GM19240 (cell line): ENCODE measurements at regions not wholly inside any gene's neighbourhood (a gene's known extent, or its start where the extent isn't known, plus 50 kb on each side); places are given as distances from the start of the nearest gene placed in this dataset.

Source experiments
- DNase-seq: peaks from one replicate; pipeline ENCODE4 v3.0.0; 2011; ENCODE audit warnings: low spot score; ENCODE audit not compliant: insufficient read length

GRCh38 chr1:14517841-14518180 is 80.7 kb upstream of the KAZN start:
- DNase-seq = no peak

GRCh38 chr1:14519976-14520375 is 78.5 kb upstream of the KAZN start:
- no peak for DNase-seq

GRCh38 chr1:14520514-14521163 is 77.8 kb upstream of the KAZN start:
- no peak for DNase-seq

GRCh38 chr1:14521622-14522021 is 76.9 kb upstream of the KAZN start:
- no peak for DNase-seq

GRCh38 chr1:14522077-14522925 is 76.2 kb upstream of the KAZN start:
- no peak for DNase-seq

GRCh38 chr1:14522926-14523241 is 75.6 kb upstream of the KAZN start:
- DNase-seq = no peak

- DNase-seq = no peak
These were observed 73.5 kb upstream of the KAZN start for GRCh38 chr1:14524826-14525636.

- DNase-seq = no peak
These were observed 69.0 kb upstream of the KAZN start for GRCh38 chr1:14529475-14529874.

GRCh38 chr1:14531519-14531918 is 67.0 kb upstream of the KAZN start:
- DNase-seq = no peak

- DNase-seq = no peak
These were observed 62.7 kb upstream of the KAZN start for GRCh38 chr1:14535619-14536355.

GRCh38 chr1:14538335-14538734 is 60.1 kb upstream of the KAZN start:
- no peak for DNase-seq

GRCh38 chr1:14539309-14539708 is 59.2 kb upstream of the KAZN start:
- no peak for DNase-seq

GRCh38 chr1:14539953-14540563 is 58.4 kb upstream of the KAZN start:
- no peak for DNase-seq

- no peak for DNase-seq
These were observed 57.1 kb upstream of the KAZN start for GRCh38 chr1:14541348-14541747.

GRCh38 chr1:14543191-14543840 is 55.2 kb upstream of the KAZN start:
- DNase-seq = no peak

GRCh38 chr1:14544319-14544718 is 54.2 kb upstream of the KAZN start:
- no peak for DNase-seq

GRCh38 chr1:14545422-14546025 is 53.0 kb upstream of the KAZN start:
- DNase-seq = no peak

- DNase-seq = no peak
These were observed 52.1 kb upstream of the KAZN start for GRCh38 chr1:14546416-14546815.
